ENCODE measurements at regions not wholly inside any gene's neighbourhood (a gene's known extent, or its start where the extent isn't known, plus 50 kb on each side); places are given as distances from the start of the nearest gene placed in this dataset.

DNA sequence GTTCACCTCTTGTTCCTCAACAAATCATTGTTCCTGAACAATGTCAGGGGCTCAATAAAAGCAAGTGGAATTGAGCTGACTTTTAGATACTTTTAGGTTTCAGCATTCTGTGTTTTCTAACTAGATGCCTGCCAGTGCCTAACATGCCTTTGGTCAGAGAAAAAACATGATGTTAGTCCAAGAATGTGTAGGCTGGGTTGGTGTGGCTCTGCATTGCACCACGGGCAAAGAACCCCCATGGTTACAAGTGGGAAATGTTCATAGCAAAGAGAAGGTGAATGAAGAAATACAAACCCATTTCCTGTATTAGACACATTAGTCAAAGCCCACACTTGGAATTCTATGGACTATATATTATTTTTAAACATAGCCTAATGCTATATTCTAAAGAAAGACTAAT lies 193.3 kb downstream of the TMEM200A start:
- TF ChIP-seq, protein P1, sequence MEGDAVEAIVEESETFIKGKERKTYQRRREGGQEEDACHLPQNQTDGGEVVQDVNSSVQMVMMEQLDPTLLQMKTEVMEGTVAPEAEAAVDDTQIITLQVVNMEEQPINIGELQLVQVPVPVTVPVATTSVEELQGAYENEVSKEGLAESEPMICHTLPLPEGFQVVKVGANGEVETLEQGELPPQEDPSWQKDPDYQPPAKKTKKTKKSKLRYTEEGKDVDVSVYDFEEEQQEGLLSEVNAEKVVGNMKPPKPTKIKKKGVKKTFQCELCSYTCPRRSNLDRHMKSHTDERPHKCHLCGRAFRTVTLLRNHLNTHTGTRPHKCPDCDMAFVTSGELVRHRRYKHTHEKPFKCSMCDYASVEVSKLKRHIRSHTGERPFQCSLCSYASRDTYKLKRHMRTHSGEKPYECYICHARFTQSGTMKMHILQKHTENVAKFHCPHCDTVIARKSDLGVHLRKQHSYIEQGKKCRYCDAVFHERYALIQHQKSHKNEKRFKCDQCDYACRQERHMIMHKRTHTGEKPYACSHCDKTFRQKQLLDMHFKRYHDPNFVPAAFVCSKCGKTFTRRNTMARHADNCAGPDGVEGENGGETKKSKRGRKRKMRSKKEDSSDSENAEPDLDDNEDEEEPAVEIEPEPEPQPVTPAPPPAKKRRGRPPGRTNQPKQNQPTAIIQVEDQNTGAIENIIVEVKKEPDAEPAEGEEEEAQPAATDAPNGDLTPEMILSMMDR (IDR thresholded peaks at IDR 0.05; ENCODE audit: borderline replicate concordance, extremely low read depth, low read length, poor library complexity, severe bottlenecking) = no peak
- TF ChIP-seq EZH2 (IDR thresholded peaks at IDR 0.05; ENCODE audit: borderline replicate concordance, low read depth, low read length, severe bottlenecking) = no peak
